Erythroblast (primary cell): ENCODE measurements at regions not wholly inside any gene's neighbourhood (a gene's known extent, or its start where the extent isn't known, plus 50 kb on each side); places are given as distances from the start of the nearest gene placed in this dataset.
"Not testable (repeated sequence)": the region's sequence is repeated elsewhere in the genome, so short reads cannot be mapped to it uniquely, and the experiment has no call there.

Experiments used
- DNase-seq, 2 experiments: peaks; one replicate each; lab custom pipeline; 2025; lab: John Stamatoyannopoulos, UW
- GATA1 ChIP-seq: IDR thresholded peaks from 2 replicates; pipeline ENCODE4 v1.6.1; 2011; ENCODE audit warnings: low read depth, mild to moderate bottlenecking, control low read depth, low read length, moderate library complexity
- POLR2A ChIP-seq: IDR thresholded peaks from 2 replicates; pipeline ENCODE4 v1.6.1; 2011; ENCODE audit warnings: mild to moderate bottlenecking, low read length

DNA sequence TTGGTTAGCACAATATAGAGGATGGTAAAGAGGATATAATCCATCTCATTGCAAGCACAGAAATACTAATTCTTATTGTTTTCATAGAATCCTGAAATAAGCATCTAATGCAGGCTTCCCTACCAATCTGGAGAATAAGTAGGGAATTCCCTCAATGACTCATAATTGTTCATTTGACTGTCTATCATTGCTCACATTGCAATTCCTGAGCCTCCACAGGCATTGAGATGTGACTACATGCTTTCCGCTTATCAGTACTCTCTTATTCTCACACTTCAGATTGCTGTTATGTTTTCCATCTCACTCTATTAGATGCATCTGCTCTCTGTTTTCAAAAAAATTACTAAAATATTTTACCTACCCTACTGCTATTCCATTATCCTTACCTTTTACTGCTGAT, 216.2 kb upstream of the PRSS16 start:
- no peak for DNase-seq
- TF ChIP-seq POLR2A (no peak), GATA1 (no peak)

DNA sequence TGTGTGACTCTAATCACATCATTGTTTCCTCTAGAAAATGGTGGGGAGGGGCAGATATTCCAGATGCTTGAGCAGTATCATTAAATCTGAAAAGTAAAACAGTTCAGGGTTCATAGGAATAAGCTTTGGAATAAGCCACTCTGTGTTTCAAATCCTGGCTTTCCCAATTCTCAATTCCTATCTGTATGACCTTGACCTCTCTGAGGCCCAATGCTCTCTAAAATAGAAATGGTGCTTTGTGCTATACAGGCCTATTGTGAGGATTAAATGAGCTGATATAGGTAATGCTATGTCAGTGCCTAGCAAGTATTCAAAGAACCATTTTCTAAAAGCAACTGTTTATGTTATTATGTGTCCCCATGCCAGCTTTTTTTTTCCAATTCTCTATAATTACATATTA, 209.0 kb upstream of the PRSS16 start:
- DNase-seq, result no peak
- no peak for TF ChIP-seq GATA1
- no peak for TF ChIP-seq POLR2A

DNA sequence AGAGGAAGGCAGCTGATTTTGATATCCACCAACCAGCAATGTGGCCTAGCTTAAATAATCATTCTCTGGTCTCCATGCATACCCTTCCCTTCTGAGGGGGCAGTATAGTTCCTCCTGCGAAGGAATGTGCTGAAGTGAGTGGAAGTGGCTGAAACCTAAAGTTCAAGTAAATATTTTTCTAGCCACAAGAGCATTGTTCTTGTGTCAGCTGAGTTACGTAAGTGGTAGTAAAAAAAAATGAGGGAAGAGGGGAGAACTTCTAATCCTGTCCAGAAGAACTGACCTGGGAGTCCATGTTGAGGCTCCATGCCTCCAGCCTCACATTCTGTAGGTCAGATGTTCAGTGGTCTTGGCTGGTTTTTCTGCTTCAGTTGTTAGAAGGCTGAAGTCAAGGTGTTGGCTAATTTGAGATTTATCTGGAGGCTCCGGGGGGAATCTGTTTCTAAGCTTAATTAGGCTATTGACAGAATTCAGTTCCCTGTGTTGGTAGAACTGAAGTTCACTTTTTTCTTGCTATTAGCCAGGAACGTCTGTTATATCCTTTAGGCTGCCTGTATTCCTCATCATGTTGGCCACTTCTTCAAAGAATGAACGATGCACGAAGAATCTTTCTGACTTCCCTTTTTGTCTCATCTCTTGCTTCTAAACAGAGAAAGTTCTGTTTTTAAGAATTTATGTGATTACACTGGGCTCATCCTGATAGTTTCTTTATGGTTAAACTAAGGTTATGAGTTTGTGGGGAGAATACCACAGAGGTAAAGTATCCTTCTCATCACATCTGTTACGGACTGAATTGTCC, 207.1 kb upstream of the PRSS16 start:
- DNase-seq, result no peak
- TF ChIP-seq GATA1 (no peak), POLR2A (no peak)

DNA sequence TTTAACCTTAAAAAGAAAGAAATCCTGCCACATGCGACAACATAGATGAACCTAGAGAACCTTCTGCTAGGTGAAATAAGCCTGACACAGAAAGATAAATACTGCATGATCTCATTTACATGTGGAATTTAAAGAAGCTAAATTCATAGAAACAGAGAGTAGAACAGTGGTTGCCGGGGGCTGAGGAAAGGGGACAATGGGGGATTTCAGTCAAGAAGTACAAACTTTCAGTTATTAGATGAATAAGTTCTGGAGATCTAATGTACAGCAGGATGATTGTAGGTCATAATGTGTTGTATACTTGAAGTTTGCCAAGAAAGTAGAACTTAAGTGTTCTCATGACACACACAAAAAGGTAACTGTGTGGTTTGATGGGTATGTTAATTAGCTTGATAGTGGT, 204.3 kb upstream of the PRSS16 start:
- no peak for TF ChIP-seq POLR2A
- TF ChIP-seq GATA1, result no peak
- no peak for DNase-seq

DNA sequence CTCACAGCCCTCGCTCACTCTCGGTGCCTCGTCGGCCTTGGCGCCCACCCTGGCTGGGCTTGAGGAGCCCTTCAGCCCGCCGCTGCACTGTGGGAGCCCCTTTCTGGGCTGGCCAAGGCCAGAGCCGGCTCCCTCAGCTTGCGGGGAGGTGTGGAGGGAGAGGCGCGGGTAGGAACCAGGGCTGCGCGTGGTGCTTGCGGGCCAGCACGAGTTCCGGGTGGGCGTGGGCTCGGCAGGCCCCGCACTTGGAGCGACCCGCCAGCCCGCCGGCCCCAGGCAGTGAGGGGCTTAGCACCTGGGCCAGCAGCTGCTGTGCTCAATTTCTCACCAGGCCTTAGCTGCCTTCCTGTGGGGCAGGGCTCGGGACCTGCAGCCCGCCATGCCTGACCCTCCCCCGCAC, 202.4 kb upstream of the PRSS16 start:
- not testable (repeated sequence) for DNase-seq

DNA sequence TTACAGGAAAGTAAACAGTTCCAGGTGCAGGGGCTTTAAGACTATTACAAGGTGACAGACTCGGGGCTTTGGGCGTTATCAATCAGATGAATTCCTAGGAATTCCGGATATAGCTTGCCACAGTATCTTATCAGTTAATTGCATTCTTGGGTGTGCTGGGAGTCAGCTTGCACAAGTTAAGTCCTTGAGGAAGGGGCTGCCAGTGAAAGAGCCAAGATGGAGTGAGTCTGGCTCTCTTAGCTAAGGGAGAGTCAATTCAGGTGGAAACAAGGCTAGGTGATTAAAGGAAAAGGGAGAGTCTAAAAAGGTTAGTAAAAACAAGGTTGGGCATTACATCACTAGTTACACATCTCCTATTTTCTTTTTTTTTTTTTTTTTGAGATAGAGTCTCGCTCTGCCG, 199.8 kb upstream of the PRSS16 start:
- not testable (repeated sequence) for DNase-seq

DNA sequence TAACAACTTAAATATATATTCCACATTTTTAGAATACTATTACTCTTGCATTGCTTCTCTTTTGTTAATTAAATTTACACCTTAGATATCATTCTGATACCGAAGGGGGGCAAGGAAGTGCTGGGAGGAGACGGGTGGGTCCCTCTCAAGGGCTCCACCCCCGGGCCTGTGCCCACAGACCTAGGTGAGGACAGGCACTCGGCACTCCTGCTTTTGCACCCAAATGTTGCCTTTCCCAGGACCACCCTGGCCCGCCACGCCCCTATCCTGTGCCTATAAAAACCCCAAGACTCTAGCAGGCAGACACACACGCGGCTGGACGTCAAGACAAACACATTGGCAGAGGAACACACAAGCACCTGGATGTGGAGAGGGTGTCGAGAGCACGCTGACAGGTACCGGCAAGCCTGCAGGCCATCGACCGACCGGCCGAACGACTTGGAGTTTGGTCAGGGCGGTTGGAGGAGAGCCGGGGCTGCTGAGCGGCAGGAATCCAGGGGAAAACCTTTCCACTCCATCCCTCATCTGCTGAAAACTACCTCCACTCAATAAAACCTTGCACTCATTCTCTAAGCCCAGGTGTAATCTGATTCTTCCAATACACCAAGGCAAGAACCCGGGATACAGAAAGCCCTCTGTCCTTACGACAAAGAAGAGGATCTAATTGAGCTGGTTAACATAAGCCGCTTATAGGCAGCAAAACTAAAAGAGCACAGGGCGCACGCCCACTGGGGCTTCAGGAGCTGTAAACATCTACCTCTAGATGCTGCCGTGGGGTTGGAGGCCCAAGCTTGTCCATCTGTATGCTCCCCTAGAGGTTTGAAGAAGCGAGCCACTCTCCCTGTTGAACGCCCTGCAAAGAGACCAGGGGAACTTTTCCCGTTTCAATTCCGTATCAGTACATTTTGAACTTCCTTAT, 197.4 kb upstream of the PRSS16 start:
- TF ChIP-seq POLR2A, result no peak
- TF ChIP-seq GATA1, result no peak
- no peak for DNase-seq

DNA sequence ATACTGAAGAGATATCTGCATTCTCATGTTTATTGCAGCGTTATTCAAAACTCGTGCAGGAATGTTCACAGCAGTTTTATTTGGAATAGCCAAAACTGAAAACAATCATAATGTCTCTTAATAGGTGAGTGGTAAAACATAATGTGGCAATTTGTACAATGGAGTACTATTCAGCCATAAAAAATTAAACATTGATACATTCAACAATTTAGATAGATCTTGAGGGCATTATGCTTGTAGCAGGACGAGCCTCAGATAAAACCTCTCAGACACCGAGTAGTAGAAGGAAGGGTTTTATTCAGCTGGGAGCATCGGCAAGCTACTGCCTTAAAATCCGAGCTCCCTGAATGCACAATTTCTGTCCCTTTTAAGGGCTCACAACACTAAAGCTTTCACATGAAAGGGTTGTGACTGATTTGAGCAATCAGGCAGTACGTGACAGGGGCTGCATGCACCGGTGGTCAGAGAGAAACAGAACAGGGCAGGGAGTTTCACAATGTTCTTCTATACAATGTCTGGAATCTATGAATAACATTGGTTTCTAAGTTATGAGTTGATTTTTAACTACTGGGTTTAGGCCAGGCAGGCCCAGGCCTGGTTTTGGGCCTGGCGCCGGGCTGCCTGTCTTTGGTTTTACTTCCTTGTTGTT, 195.3 kb upstream of the PRSS16 start:
- DNase-seq, result not testable (repeated sequence)

DNA sequence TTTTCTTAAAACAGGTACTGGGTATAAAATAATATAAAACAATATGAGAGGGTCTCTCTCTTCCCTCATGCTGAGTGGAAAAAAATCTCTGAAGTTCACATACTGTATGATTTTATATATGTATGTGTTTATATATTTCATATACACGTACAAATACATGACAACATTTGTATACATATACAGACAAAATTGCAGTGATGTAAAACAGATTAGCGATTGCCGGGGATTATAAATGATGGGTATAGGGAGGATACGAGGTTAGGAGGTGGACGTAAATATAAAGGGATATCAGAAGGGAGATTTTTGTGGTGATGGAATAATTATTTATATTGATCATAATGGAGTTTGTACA, 194.8 kb upstream of the PRSS16 start:
- no peak for DNase-seq
- TF ChIP-seq GATA1 (no peak), POLR2A (no peak)

DNA sequence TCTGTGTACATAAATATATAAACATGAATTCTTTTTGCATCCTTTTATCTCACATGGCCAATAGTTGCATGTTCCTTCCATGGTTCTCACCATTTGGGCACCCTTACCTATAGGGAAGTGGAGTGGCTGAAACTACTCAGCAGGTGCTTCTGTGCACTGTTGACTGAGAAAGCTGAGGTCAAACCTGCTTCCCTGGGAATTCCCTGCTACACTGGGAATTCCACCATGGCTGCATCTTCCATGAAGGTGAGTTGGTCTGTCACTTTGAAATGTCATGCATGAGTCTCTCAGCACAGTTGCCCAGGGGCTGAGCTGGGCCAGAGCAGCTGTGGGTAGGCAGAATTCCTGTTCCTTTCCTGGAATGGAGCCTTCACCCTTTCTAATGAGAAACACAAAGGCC, 193.8 kb upstream of the PRSS16 start:
- no peak for DNase-seq
- TF ChIP-seq POLR2A, result no peak
- TF ChIP-seq GATA1, result no peak

DNA sequence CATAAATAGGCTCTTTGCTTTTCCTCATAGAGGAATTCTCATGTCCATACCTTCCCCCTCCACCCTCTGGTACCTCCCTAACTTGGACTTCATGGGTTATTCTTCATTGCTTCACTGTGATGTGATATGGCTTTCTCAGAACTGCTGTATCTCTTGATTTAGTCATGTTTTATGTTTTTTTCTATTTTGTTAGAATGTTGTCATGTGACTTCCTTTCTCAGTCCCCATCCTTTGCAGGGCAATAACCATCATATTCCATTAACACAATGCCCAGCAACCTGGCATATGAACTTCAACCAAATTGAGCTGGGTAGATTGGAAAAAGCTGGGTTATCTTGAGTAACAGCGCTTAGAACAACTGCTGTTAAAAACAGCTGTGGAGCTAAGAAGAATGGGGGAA, 190.9 kb upstream of the PRSS16 start:
- DNase-seq, result no peak
- TF ChIP-seq GATA1 (no peak), POLR2A (no peak)

DNA sequence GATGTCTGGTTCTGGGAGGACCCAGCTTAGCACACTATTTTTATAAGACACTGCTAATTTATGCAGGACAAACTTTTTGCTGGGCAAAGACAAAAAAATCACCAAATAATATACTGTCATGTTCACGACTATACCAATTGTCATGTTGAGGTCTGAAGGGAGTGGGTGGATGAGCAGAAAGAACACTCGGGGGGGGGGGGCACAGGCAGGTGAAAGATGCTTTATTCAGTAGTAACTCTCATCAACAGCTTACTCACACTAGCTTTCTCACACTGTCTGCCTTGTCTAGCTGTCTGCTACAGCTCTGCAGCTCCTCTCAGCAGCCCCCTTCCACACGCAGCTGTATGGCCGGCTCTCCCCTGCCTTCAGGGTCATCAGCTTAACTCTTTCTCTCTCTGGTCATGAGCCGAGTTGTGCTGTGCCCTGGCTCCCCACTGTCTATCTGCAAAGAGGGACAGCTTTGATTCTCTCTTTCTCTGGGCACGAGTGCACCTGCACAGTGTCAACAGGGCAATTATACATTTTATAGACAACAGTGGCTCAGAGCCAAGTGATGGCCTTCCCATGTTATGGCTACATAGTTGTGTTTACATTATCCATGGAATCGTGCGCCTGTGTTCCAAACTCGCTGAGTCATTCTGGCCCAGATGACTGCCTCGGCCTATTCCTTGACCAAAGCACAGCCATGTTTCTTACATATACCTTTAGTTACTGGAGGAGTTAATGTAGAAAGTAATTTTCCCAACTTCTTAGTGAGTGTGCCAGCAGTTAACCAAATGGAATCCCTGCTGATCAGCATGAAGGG, 187.7 kb upstream of the PRSS16 start:
- DNase-seq, result no peak
- no peak for TF ChIP-seq POLR2A

DNA sequence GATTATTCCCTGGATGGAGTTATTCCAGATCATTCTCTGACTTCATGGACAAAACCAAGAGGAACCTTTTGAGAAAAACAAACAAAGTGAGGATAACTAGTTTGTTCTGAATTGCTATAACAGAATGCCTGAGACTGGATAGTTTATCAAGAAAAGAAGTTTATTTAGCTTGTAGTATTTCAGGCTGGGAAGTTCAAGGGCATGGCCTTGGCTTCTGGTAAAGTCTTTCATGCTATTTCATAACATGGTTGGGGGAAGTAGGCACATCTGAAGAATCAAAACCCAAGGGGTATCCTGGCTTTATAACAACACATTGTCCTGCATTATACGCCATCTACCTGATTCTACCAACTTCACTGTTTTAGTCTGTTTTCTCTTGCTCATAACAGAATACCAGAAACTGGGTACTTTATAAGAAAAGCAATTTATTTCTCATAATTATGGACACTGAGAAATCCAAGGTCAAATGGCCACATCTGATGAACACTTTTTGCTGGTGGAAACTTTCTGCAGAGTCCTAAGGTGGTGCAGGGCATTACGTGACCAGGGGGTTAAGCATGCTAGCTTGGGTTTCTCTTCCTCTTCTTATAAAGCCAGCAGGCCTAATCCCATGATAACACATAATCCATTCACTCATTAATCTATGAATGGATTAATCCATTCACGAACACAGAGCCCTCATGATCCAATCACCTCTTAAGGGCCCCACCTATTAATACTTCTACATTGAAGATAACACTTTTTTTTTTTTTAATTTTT, 186.1 kb upstream of the PRSS16 start:
- no peak for DNase-seq
- TF ChIP-seq POLR2A (no peak), GATA1 (no peak)

DNA sequence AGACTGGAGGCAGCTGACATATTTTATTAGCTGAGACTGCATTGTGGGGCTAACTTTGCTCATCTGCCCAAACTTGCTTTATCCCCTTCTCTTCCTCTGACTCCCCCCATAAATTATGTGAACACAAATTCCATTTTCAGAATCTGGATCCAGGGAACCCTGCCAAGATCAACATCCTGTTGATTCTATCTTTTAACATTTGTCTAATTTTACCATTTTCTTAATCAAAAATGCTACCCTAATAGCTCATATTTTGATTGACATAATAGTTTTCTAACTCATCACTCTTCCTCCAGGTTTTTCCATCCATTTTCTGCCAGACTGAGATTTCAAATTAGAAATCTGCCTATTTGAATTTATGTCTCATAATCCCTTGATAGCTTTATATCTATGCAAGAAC, 184.7 kb upstream of the PRSS16 start:
- TF ChIP-seq POLR2A, result no peak
- no peak for TF ChIP-seq GATA1
- no peak for DNase-seq
